B cell (primary cell): ENCODE measurements at regions not wholly inside any gene's neighbourhood (a gene's known extent, or its start where the extent isn't known, plus 50 kb on each side); places are given as distances from the start of the nearest gene placed in this dataset.

Experiments used
- EZH2 ChIP-seq: IDR thresholded peaks from 2 replicates; pipeline ENCODE4 v1.6.1; 2012; ENCODE audit warnings: borderline replicate concordance, low read depth, mild to moderate bottlenecking, moderate library complexity, low read length; ENCODE audit not compliant: insufficient read depth, poor library complexity, severe bottlenecking
- TF ChIP-seq, protein P1 (sequence below): fragments of 200-600 bp; IDR thresholded peaks from one replicate; pipeline ENCODE4 v1.8.0; 2022; ENCODE audit warnings: antibody characterized with exemption, mild to moderate bottlenecking

DNA sequence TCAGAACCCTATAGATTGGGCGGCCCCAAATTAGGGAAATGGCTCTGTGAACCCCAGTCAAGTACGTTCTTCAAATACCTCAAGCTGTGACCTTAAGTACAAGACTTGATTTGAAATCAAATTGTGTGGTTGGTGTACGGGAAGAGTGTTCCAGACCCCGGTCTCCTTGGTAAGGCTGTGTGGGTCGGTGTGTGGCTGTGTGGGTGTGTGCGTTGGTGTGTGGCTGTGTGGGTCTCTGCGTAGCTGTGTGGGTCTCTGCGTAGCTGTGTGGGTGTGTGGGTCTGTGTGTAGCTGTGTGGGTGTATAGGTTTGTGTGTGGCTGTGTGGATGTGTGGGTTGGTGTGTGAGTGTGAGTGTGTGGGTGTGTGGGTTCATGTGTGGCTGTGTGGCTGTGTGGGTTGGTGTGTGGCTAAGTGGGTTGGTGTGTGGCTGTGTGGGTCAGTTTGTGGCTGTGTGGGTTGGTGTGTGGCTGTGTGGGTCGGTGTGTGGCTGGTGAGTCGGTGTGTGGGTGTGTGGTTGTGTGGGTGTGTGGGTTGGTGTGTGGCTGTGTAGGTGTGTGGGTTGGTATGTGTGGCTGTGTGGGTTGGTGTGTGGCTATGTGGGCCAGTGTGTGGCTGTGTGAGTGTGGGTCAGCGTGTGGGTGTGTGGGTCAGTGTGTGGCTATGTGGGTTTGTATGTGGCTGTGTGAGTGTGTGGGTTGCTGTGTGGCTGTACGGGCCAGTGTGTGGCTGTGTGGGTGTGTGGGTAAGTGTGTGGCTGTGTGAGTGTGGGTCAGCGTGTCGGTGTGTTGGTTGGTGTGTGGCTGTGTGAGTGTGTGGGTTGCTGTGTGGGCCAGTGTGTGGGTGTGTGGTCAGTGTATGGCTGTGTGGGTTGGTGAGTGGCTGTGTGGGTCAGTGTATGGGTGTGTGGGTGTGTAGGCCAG is 238.7 kb upstream of the ZFHX3 start:
- TF ChIP-seq, protein P1, sequence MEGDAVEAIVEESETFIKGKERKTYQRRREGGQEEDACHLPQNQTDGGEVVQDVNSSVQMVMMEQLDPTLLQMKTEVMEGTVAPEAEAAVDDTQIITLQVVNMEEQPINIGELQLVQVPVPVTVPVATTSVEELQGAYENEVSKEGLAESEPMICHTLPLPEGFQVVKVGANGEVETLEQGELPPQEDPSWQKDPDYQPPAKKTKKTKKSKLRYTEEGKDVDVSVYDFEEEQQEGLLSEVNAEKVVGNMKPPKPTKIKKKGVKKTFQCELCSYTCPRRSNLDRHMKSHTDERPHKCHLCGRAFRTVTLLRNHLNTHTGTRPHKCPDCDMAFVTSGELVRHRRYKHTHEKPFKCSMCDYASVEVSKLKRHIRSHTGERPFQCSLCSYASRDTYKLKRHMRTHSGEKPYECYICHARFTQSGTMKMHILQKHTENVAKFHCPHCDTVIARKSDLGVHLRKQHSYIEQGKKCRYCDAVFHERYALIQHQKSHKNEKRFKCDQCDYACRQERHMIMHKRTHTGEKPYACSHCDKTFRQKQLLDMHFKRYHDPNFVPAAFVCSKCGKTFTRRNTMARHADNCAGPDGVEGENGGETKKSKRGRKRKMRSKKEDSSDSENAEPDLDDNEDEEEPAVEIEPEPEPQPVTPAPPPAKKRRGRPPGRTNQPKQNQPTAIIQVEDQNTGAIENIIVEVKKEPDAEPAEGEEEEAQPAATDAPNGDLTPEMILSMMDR: no peak
- no peak for TF ChIP-seq EZH2
